ENCODE measurements at regions not wholly inside any gene's neighbourhood (a gene's known extent, or its start where the extent isn't known, plus 50 kb on each side); places are given as distances from the start of the nearest gene placed in this dataset.

GRCh38 chr5:5570646-5571045 is 148.2 kb downstream of the ICE1 start:
- in situ Hi-C loops (cut with MboI; ENCODE audit: low pct_ligation_motif_present in 1 of 4, low pct_unique_long_range_greater_than_20kb in 1 of 4, low sequenced_read_pairs in 3 of 4) = no loop called here
- intact Hi-C loops (cut with DNase I; ENCODE audit: low total_unique reads) = no loop called here

GRCh38 chr5:5564898-5565297 is 142.4 kb downstream of the ICE1 start:
- H3K4me1 ChIP-seq = no peaks in the 10 kb centered on the region
- H3K4me3 ChIP-seq = no peak overlapping the region
- H3K27ac ChIP-seq = no peak overlapping the region
- no peaks in the 10 kb centered on the region for H3K27me3 ChIP-seq
- intact Hi-C loops (cut with DNase I; ENCODE audit: low total_unique reads) (no loop called here), in situ Hi-C loops (cut with MboI; ENCODE audit: low pct_ligation_motif_present in 1 of 4, low pct_unique_long_range_greater_than_20kb in 1 of 4, low sequenced_read_pairs in 3 of 4) (no loop called here)
- no peaks in the 10 kb centered on the region for H3K9me3 ChIP-seq
- H3K36me3 ChIP-seq = no peaks in the 10 kb centered on the region
- TF ChIP-seq POLR2A (IDR thresholded peaks at IDR 0.05) = no peak
- no peak for TF ChIP-seq EP300 (IDR thresholded peaks at IDR 0.05; ENCODE audit: low read depth)
- no peak for TF ChIP-seq CTCF (IDR thresholded peaks at IDR 0.05)
- no peak for TF ChIP-seq POLR2AphosphoS5 (IDR thresholded peaks at IDR 0.05)
- no peak for DNase-seq
- WGBS, 2 donors (ENCODE audit: low coverage in 1 of 2) = 78 to 88% methylated on average over 4 of the region's 4 CpGs

More at GRCh38 chr5:5570646-5571045, 148.2 kb downstream of the ICE1 start:
- WGBS, 2 donors (ENCODE audit: low coverage in 1 of 2) = 90% methylated on average over 8 of the region's 8 CpGs; no CpG with 5 or more reads in 1 of the 2 donors
- no peaks in the 10 kb centered on the region for H3K27me3 ChIP-seq
- DNase-seq = no peak
- H3K27ac ChIP-seq = no peak overlapping the region
- TF ChIP-seq EP300 (IDR thresholded peaks at IDR 0.05; ENCODE audit: low read depth) = no peak
- H3K9me3 ChIP-seq = no peaks in the 10 kb centered on the region
- no peak overlapping the region for H3K4me3 ChIP-seq
- no peaks in the 10 kb centered on the region for H3K36me3 ChIP-seq
- peaks cover 0 to 7% (median 3%) of the 10 kb centered on the region in 4 donors for H3K4me1 ChIP-seq

GRCh38 chr5:5560016-5560415 is 137.5 kb downstream of the ICE1 start:
- WGBS, 2 donors (ENCODE audit: low coverage in 1 of 2) = 13% methylated on average over 1 of the region's 1 CpG; no CpG with 5 or more reads in 1 of the 2 donors
- intact Hi-C loops (cut with DNase I; ENCODE audit: low total_unique reads) = no loop called here
- Histone ChIP-seq H3K27me3 (no peaks in the 10 kb centered on the region), H3K27ac (no peak overlapping the region), H3K4me3 (no peak overlapping the region), H3K36me3 (no peaks in the 10 kb centered on the region), H3K9me3 (no peaks in the 10 kb centered on the region), H3K4me1 (no peaks in the 10 kb centered on the region)
- DNase-seq = no peak
- TF ChIP-seq EP300 (IDR thresholded peaks at IDR 0.05; ENCODE audit: low read depth) = no peak
- no peak for TF ChIP-seq POLR2A (IDR thresholded peaks at IDR 0.05)
- no peak for TF ChIP-seq CTCF (IDR thresholded peaks at IDR 0.05)
- no peak for TF ChIP-seq POLR2AphosphoS5 (IDR thresholded peaks at IDR 0.05)
- in situ Hi-C loops (cut with MboI; ENCODE audit: low pct_ligation_motif_present in 1 of 4, low pct_unique_long_range_greater_than_20kb in 1 of 4, low sequenced_read_pairs in 3 of 4) = no loop called here

GRCh38 chr5:5558638-5559527 is 136.4 kb downstream of the ICE1 start:
- Histone ChIP-seq H3K9me3 (no peaks in the 10 kb centered on the region), H3K4me1 (no peaks in the 10 kb centered on the region), H3K4me3 (no peak overlapping the region), H3K36me3 (no peaks in the 10 kb centered on the region), H3K27ac (no peak overlapping the region), H3K27me3 (no peaks in the 10 kb centered on the region)
- in situ Hi-C loops (cut with MboI; ENCODE audit: low pct_ligation_motif_present in 1 of 4, low pct_unique_long_range_greater_than_20kb in 1 of 4, low sequenced_read_pairs in 3 of 4) = no loop called here
- intact Hi-C loops (cut with DNase I; ENCODE audit: low total_unique reads) = no loop called here
- 67 to 73% methylated on average over 7 to 15 of the region's 15 CpGs for WGBS, 2 donors (ENCODE audit: low coverage in 1 of 2)
- no peak for DNase-seq
- TF ChIP-seq POLR2AphosphoS5 (IDR thresholded peaks at IDR 0.05) (no peak), CTCF (IDR thresholded peaks at IDR 0.05) (no peak), EP300 (IDR thresholded peaks at IDR 0.05; ENCODE audit: low read depth) (no peak), POLR2A (IDR thresholded peaks at IDR 0.05) (no peak)

Data from transverse colon (tissue), 4 donors.